Hepatocyte (in vitro differentiated cells): ENCODE measurements at regions not wholly inside any gene's neighbourhood (a gene's known extent, or its start where the extent isn't known, plus 50 kb on each side); places are given as distances from the start of the nearest gene placed in this dataset.

Experiments used
- EZH2 ChIP-seq: fragments of 200-600 bp; sonication (generic); IDR thresholded peaks from 2 replicates; pipeline ENCODE4 v1.6.1; 2016; ENCODE audit warnings: antibody characterized with exemption, mild to moderate bottlenecking, borderline replicate concordance
- EZH2phosphoT487 ChIP-seq: fragments of 200-600 bp; sonication (generic); IDR thresholded peaks from one replicate; pipeline ENCODE4 v1.6.1; 2018; ENCODE audit warnings: antibody characterized with exemption, mild to moderate bottlenecking, low read depth, moderate library complexity; ENCODE audit not compliant: unreplicated experiment, severe bottlenecking
- TF ChIP-seq, protein P1 (sequence below): fragments of 200-600 bp; sonication (generic); IDR thresholded peaks from 2 replicates; pipeline ENCODE4 v1.5.1; 2016; ENCODE audit warnings: antibody characterized with exemption, mild to moderate bottlenecking; ENCODE audit not compliant: poor library complexity

DNA sequence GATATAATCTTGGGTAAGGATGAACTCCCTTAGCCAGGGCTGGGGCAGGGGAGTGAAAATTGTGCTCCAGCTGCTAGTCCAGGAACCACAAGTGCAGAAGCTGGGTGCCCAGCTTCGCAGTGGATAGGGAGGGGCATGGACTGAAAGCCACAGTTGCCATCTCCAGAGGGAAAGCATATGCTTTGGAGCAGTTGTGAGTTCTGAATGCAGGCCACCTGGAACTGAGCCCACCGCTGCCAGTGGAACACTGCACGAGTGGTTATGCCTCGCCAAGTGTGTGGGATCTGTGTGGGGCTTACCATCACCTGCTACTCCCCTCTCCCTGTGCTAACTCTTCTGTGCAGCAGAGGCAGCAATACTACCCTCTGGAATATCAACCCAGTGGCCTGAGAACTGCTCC, 158.4 kb upstream of the DPT start:
- TF ChIP-seq, protein P1, sequence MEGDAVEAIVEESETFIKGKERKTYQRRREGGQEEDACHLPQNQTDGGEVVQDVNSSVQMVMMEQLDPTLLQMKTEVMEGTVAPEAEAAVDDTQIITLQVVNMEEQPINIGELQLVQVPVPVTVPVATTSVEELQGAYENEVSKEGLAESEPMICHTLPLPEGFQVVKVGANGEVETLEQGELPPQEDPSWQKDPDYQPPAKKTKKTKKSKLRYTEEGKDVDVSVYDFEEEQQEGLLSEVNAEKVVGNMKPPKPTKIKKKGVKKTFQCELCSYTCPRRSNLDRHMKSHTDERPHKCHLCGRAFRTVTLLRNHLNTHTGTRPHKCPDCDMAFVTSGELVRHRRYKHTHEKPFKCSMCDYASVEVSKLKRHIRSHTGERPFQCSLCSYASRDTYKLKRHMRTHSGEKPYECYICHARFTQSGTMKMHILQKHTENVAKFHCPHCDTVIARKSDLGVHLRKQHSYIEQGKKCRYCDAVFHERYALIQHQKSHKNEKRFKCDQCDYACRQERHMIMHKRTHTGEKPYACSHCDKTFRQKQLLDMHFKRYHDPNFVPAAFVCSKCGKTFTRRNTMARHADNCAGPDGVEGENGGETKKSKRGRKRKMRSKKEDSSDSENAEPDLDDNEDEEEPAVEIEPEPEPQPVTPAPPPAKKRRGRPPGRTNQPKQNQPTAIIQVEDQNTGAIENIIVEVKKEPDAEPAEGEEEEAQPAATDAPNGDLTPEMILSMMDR, result no peak
- no peak for TF ChIP-seq EZH2
- no peak for TF ChIP-seq EZH2phosphoT487
